GM12892 (cell line): ENCODE measurements at regions not wholly inside any gene's neighbourhood (a gene's known extent, or its start where the extent isn't known, plus 50 kb on each side); places are given as distances from the start of the nearest gene placed in this dataset.
"Not testable (repeated sequence)": the region's sequence is repeated elsewhere in the genome, so short reads cannot be mapped to it uniquely, and the experiment has no call there.

Experiments
- POLR2A ChIP-seq: IDR thresholded peaks from 2 replicates; pipeline ENCODE4 v1.6.1; 2011; ENCODE audit warnings: low read depth, low read length, control low read depth
- POLR2AphosphoS5 ChIP-seq: IDR thresholded peaks from 2 replicates; pipeline ENCODE4 v1.6.1; 2011; ENCODE audit warnings: low read depth, low read length, control low read depth
- TAF1 ChIP-seq: IDR thresholded peaks from 2 replicates; pipeline ENCODE4 v1.6.1; 2011; ENCODE audit warnings: low read depth, mild to moderate bottlenecking, control low read depth, low read length, borderline replicate concordance

- TF ChIP-seq POLR2AphosphoS5, POLR2A, TAF1: not testable (repeated sequence)
Measured at GRCh38 chr15:77897113-77897895, 180.2 kb downstream of the TBC1D2B start.
